ENCODE measurements at regions not wholly inside any gene's neighbourhood (a gene's known extent, or its start where the extent isn't known, plus 50 kb on each side); places are given as distances from the start of the nearest gene placed in this dataset.
"Not testable (repeated sequence)": the region's sequence is repeated elsewhere in the genome, so short reads cannot be mapped to it uniquely, and the experiment has no call there.

DNA sequence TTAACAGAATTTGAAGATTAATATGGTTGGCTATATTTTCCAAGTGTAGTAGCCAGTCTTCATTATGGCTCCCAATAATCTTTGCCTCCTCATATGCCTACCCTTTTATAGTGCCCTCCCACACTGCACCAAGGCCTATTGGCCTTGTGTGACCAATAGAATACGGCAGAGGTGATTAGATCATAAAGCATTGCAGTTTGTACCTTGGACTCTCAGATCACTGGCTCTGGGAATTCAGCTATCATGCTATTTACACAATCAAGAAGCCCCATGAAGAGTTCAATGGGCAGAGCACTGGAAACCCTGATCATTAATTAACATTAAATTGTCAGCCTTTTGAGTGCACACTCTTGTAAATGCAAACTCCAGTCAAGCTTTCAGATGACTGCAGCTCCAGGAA lies 154.5 kb upstream of the MAGI2 start:
- no peak for DNase-seq (ENCODE audit: low read depth)
- TF ChIP-seq, protein P1, sequence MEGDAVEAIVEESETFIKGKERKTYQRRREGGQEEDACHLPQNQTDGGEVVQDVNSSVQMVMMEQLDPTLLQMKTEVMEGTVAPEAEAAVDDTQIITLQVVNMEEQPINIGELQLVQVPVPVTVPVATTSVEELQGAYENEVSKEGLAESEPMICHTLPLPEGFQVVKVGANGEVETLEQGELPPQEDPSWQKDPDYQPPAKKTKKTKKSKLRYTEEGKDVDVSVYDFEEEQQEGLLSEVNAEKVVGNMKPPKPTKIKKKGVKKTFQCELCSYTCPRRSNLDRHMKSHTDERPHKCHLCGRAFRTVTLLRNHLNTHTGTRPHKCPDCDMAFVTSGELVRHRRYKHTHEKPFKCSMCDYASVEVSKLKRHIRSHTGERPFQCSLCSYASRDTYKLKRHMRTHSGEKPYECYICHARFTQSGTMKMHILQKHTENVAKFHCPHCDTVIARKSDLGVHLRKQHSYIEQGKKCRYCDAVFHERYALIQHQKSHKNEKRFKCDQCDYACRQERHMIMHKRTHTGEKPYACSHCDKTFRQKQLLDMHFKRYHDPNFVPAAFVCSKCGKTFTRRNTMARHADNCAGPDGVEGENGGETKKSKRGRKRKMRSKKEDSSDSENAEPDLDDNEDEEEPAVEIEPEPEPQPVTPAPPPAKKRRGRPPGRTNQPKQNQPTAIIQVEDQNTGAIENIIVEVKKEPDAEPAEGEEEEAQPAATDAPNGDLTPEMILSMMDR (IDR thresholded peaks at IDR 0.05; ENCODE audit: control insufficient read depth, extremely low read depth, insufficient read depth): no peak
- no peak overlapping the region for H3K4me3 ChIP-seq (ENCODE audit: low read depth, low read length)

DNA sequence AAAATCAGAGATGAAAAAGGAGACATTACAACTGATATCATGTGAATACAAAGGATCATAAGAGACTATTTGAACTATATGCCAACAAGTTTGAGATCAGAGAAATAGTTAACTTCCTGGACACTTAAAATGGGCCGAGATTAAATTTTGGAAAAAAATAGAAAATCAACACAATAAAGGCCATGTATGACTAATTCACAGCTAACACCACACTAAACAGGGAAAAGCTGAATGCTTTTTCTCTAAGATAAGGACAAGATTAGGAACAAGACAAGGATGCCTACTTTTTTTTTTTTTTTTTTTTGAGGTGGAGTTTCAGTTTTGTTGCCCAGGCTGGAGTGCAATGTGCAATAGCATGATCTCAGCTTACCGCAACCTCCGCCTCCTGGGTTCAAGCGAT lies 151.4 kb upstream of the MAGI2 start:
- DNase-seq (ENCODE audit: low read depth): no peak

DNA sequence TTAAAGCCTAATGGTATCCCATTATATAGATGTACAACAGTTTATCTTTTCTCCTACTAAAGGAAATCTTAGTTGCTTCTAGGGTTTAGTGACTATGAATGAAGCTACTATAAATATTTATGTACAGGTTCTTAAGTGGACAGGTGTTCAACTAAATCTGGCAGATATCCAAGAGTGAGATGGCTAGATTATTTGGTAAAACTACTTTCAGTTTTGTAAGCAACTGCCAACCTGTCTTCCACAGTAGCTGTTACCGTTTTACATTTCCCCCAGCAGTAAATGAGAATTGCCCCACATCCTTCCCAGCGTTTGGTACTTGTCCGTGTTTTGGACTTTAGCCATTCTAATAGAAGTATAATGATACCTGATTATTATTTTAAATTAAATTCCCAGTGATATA lies 144.9 kb upstream of the MAGI2 start:
- peak; percentile 6 for DNase-seq (ENCODE audit: low read depth)
- no peak overlapping the region for H3K4me3 ChIP-seq (ENCODE audit: low read depth, low read length)
- TF ChIP-seq, protein P1 (IDR thresholded peaks at IDR 0.05; ENCODE audit: control insufficient read depth, extremely low read depth, insufficient read depth): no peak

More for the DNA sequence above, 151.4 kb upstream of the MAGI2 start:
- TF ChIP-seq, protein P1 (IDR thresholded peaks at IDR 0.05; ENCODE audit: control insufficient read depth, extremely low read depth, insufficient read depth): no peak
- no peak overlapping the region for H3K4me3 ChIP-seq (ENCODE audit: low read depth, low read length)

DNA sequence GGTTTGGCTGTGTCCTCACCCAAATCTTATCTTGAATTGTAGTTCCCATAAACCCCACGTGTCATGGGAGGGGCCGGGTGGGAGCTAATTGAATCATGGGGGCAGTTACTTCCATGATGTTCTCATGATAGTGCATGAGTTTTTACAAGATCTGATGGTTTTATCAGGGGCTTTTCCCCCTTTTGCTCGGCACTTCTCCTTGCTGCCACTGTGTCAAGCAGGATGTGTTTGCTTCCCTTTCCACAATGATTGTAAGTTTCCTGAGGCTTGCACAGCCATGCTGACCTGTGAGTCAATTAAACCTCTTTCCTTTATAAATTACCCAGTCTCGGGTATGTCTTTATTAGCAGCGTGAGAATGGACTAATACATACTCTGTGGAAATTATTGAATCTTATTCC lies 141.2 kb upstream of the MAGI2 start:
- not testable (repeated sequence) for DNase-seq (ENCODE audit: low read depth); H3K4me3 ChIP-seq (ENCODE audit: low read depth, low read length)

DNA sequence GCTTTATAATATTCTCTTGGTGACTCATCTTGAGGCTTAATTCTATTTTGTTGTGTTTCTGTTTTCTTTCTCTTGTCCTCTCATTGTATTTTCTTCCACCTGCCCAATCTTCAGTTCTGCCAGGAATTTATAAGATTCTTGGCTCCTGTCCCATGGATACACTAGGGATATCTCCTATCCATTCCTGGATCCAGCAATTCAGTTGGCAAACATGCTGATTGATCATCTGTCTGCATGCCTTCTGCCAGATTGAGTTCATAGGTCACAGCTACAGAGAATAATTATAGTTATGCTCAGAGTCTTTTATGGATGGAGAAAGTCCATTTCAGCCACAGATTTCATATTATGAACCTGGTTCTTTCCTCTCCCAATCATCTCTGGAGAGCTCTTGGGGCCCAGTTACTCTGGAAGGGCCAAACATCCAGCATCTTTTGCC lies 140.4 kb upstream of the MAGI2 start:
- H3K4me3 ChIP-seq (ENCODE audit: low read depth, low read length): no peak overlapping the region
- DNase-seq (ENCODE audit: low read depth): no peak

DNA sequence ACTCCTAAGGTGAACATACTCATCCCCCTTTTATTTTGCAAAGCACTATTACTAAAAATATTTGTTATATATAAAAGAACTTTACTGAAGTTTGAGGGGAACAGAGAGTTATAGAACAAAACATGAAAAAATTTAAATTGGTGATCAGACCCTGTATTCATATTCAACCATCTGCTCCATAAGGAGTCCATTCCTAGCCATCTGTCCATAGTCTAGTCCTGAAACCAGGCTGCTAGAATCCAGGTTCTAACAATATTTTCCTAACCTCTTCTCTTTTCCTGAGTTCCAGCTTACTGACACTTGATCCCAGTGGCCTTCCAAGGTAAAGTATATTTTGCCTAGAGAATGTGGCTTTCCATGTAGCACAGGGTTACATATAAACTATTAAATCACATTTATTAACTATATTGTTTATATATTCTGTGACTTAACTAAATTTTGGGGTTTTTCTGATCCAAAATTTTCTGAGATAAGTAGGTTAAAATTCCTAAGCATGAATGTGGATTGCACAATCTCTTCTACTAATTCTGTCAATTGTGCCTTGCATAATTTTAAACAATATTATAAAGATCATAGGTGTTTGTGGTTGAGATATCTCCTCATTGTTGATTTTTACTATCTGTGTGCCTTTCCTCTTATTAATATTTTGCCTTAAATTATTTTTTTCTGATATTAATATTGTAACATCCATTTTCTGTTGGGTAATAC lies 137.6 kb upstream of the MAGI2 start:
- H3K4me3 ChIP-seq (ENCODE audit: low read depth, low read length): no peak overlapping the region
- TF ChIP-seq, protein P1 (IDR thresholded peaks at IDR 0.05; ENCODE audit: control insufficient read depth, extremely low read depth, insufficient read depth): no peak
- DNase-seq (ENCODE audit: low read depth): no peak

More for the DNA sequence above, 140.4 kb upstream of the MAGI2 start:
- TF ChIP-seq, protein P1 (IDR thresholded peaks at IDR 0.05; ENCODE audit: control insufficient read depth, extremely low read depth, insufficient read depth): no peak

DNA sequence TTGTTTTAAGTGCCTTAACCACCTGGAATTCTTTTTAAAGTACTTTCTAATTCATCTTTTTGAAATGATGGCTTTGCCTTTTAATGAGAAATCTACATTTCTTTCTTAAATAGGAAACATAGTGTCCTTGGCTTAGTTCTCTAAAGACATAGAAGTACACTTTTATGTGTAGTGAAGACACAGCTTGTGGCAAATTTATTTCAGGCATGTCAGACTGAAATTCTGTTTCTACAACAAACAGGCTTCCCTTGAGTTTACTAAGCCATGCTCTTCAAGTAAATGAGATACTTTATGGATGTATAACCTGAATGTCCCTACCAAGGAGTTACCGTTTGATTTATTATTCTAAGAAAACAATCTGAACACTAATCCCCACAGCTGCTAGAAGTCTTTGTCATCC lies 136.9 kb upstream of the MAGI2 start:
- no peak overlapping the region for H3K4me3 ChIP-seq (ENCODE audit: low read depth, low read length)
- DNase-seq (ENCODE audit: low read depth): no peak
- TF ChIP-seq, protein P1 (IDR thresholded peaks at IDR 0.05; ENCODE audit: control insufficient read depth, extremely low read depth, insufficient read depth): no peak
